ENCODE measurements at regions not wholly inside any gene's neighbourhood (a gene's known extent, or its start where the extent isn't known, plus 50 kb on each side); places are given as distances from the start of the nearest gene placed in this dataset.
"Not testable (repeated sequence)": the region's sequence is repeated elsewhere in the genome, so short reads cannot be mapped to it uniquely, and the experiment has no call there.

GRCh38 chr5:99694884-99695283, 766.1 kb upstream of the CHD1 start:
- no peak for DNase-seq

DNA sequence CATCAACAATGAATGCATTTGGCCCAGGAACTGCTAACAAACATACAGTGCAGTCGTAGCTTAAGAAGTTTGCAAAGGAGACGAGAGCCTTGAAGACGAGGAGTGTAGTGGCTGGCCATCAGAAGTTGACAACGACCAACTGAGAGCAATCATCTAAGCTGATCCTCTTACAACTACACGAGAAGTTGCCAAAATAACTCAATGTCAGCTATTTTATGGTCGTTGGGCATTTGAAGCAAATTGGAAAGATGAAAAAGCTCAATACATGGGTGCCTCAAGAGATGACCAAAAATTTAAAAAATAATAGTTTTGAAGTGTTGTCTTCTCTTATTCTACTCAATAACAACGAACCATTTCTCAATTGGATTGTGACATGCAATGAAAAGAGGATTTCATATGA, 757.7 kb upstream of the CHD1 start:
- DNase-seq = no peak

- DNase-seq = no peak
Measured at GRCh38 chr5:99675974-99676373, 747.2 kb upstream of the CHD1 start.

DNA sequence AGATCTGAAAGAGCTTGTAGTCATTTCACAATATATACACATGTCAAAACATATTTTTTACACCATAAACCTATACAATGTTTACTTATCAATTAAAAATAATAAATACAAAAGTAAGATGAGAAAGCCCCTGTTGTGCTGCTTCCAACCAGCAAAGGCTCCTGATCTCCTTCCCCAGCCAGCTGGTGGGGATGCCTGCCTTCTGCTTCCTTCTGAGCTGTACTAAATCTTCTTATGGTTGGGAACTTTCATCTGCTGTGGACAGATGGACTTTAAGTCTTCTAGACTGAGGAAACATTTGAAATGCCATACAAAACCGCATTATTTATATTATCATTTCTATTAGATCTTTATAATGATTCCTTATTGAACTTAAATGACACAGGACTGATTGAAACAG, 745.3 kb upstream of the CHD1 start:
- DNase-seq = no peak

DNA sequence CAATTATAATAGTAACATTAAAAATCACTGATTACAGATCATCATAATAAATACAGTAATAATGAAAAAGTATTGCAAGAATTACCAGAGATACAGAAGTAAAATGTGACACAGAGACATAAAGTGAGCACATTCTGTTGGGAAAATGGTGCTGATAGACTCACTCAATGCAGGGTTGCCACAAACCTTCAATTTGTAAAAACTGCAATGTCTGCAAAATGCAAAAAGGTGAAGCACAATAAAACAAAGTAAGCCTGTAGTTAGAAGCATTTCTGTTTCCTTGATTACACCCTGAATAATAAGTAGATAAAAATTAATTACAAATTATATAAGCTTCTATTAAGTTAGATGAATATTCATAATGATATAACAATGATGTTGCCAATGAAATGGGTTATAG, 736.2 kb upstream of the CHD1 start:
- no peak for DNase-seq

DNA sequence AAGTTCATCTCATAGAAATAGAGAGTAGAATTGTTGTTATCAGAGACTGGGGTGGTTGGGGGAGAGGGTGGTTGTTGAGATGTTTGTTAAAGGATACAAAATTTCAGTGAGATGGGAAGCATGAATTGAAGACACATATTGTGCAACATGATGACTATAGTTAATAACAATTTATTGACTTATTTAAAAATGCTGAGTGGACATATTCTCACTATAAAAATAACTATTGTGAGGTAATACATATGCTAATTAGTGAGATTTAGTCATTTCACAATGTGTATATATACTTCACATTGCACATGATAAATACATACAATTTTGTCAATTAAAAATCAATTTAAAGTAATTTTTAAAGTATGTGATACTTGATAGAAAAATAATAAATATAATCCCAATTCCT, 722.5 kb upstream of the CHD1 start:
- no peak for DNase-seq

- no peak for DNase-seq
Measured at GRCh38 chr5:99646011-99646647, 717.3 kb upstream of the CHD1 start.

GRCh38 chr5:99644822-99645221, 716.0 kb upstream of the CHD1 start:
- DNase-seq = no peak

DNA sequence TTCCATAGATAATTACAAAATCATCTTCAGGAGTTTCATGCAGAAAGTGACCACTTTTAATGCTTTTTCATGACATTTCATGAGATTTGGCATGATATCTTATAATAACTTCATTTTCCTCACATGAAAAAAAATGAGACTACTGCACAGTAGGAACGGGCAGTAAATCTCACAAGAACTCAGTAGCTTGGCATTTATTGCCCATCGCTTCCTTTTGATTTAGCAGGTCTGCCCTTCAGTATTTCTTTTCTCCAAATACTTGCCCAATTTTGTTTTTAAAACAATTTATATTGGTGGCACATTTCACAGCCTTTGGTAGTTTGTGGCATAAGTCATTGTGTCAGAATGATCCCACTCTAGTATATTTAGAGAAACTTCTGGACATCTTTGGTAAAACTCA, 711.8 kb upstream of the CHD1 start:
- no peak for DNase-seq

GRCh38 chr5:99639905-99640304, 711.1 kb upstream of the CHD1 start:
- no peak for DNase-seq

DNA sequence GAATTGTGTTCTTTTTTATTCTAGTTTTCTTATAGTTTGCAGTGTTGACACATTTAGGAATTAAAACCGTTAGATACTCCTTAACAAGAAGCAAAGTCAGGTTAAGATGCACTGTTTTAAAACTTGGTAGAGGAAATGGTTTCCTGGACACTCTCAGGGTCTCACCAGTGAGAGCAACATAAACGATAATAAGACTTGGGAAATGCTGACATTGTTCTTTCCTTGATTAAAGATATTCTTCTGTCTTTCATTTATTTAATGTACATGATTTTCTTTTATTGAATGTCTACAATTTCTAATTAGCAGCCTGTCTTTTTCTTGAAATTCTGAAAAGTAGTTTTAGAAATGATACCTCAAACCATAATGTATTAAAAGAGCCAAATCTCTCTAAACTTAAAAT, 707.9 kb upstream of the CHD1 start:
- no peak for DNase-seq

DNA sequence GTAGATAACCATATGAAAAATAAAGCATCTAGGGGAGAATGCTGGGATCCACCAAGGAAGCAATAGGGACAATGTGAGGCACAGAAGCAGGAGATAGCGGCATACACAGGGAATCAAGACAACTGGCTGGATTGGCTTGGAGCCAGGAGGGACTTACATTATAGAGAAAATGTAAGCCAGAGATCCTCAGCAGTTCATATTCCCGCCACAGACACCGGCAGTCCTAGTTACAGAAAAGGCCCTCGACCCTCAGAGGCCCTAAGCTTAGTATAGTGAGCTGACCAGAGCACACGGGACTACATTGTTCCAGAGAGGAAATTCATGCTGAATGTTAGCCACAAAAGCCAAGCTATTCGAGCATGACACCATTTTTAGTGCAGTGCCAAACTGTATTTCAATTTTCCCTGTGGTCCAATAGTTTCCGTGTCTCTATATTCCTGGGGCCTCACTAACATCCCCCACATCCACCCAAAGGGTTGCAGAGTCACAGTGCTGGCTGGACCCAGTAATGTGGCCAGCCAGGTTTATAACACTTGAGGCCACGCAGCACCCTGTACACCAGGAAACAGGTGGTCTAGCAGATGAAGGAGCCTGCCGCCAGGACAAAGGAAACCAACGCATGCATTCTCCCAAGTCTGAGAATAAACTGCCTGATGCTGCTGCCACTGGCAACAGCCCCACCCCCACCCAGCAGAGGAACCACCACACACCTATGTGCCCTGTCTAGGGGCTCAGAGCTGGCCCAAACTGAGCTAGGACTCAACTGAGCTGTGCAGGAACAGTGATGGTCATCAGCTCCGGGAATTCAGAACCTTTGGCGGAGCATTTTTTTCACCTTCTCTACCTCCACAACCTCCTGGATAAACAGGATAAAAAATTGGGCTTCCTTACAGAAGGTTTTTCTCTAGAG, 693.2 kb upstream of the CHD1 start:
- no peak for DNase-seq

GRCh38 chr5:99617335-99617734, 688.5 kb upstream of the CHD1 start:
- no peak for DNase-seq

DNA sequence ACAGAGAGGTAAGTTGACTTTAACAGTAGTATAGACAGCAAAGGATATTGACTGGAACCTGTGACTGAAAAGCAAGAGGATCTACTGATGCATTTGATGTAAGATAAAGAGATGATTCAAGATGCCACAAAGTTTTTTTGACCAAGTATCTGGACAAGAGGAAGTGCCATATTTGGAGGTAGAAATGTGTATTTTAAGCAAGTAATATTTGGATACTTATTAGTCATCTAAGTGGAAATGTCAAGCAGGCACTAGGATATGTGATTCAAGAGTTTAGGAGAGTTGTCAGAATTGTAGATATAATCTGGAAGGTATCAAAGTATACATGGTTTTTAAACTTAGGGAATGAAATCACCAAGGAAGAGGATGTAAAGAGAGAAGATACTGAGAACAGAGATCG, 686.1 kb upstream of the CHD1 start:
- no peak for DNase-seq

GRCh38 chr5:99607124-99607523, 678.3 kb upstream of the CHD1 start:
- DNase-seq = no peak

DNA sequence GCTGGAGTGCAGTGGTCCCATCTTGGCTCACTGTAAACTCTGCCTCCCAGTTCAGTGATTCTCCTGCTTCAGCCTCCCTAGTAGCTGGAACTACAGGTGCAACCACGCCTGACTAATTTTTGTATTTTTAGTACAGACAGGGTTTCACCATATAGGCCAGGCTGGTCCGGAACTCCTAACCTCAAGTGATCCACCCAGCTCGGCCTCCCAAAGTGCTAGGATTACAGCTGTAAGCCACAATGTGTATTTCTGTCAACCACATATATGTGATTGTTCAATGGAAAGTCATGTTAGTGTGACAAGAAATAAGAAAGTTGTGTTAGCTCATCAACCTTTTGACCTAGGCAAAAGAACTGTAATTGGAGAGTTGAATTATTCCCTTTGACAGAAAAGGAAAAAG, 677.1 kb upstream of the CHD1 start:
- no peak for DNase-seq

GRCh38 chr5:99600952-99601351, 672.1 kb upstream of the CHD1 start:
- no peak for DNase-seq

GRCh38 chr5:99590806-99591205, 662.0 kb upstream of the CHD1 start:
- no peak for DNase-seq

DNA sequence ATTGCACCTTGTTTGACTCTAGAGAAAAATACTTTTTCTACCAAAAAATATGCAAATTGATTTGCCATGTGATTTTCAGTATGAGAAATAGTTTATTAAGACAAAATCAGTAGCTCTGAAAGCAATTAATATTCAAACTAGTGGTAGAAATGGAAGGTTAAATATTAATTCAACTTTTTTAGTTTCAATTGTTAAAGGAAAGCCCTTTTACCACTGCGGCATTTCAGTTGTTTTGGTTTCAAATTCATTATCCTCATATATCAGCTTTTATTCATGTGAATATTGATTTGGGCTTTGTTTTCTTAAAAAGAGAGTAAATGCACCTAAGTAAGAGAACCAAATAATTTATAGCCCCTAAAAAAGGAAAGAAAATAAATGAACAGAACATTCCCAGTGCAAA, 660.6 kb upstream of the CHD1 start:
- DNase-seq = no peak

DNA sequence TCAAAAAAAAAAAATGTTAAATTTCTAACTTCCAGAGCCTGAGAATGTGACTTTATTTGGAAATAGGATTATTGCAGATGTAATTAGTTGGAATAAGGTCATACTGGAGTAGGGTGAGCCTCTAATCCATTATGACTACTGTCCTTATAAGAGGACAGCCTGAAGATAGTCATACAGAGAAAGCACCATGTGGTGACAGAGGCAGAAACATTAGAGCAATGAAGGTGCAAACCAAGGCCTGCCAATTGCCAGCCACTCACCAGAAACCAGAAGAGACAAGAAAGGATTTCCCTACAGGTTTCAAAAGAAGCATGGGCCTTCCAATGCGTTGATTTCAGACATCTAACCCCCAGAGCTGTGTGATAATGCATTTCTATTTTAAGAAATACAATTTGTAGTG, 659.2 kb upstream of the CHD1 start:
- DNase-seq = no peak

DNA sequence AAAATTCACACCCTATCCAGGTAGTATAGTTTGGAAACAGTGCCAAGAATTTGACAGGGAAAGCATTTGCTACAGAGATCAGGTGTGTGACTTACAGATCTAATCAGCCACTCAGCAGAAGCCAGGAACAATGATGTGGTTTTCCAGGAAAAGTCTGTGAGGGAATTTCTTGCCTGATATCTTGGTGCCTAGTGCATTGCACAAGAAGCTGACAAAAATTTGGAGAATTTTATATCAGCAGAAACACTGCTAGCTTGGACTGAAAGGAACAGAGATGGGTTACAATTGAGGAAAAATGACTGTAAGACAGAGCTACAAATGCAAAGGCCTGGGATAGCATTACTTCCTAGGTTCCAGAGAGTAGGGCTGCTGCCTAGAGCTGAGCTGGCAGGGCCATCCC, 658.1 kb upstream of the CHD1 start:
- DNase-seq = no peak

DNA sequence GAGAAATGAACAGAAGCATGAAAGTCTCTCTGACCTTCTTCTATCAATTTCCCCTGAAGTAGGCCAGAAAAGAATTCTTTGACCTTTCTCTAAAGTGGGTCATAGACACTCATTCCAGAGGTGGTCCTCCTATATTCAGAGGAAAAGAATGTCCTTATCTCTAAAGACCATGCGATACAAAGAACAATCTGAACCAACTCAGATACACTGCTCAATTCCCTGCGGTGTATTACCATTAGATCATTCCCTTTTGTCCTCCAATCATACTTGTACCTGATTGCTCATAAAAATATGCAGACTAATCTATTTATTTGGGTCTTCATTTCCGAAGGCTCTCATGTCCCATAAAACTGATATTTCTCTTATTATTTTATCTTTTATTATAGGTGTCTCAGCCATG, 652.4 kb upstream of the CHD1 start:
- DNase-seq = not testable (repeated sequence)

DNA sequence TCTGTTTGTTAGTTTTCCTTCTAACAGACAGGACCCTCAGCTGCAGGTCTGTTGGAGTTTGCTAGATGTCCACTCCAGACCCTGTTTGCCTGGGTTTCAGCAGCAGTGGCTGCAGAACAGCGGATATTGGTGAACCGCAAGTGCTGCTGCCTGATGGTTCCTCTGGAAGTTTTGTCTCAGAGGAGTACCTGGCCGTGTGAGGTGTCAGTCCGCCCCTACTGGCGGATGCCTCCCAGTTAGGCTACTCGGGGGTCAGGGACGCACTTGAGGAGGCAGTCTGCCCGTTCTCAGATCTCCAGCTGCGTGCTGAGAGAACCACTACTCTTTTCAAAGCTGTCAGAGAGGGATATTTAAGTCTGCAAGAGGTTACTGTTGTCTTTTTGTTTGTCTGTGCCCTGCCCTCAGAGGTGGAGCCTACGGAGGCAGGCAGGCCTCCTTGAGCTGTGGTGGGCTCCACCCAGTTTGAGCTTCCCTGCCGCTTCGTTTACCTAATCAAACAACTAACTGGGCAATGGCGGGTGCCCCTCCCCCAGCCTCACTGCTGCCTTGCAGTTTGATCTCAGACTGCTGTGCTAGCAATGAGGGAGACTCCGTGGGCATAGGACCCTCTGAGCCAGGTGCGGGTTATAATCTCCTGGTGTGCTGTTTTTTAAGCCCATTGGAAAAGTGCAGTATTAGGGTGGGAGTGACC, 634.3 kb upstream of the CHD1 start:
- not testable (repeated sequence) for DNase-seq

DNA sequence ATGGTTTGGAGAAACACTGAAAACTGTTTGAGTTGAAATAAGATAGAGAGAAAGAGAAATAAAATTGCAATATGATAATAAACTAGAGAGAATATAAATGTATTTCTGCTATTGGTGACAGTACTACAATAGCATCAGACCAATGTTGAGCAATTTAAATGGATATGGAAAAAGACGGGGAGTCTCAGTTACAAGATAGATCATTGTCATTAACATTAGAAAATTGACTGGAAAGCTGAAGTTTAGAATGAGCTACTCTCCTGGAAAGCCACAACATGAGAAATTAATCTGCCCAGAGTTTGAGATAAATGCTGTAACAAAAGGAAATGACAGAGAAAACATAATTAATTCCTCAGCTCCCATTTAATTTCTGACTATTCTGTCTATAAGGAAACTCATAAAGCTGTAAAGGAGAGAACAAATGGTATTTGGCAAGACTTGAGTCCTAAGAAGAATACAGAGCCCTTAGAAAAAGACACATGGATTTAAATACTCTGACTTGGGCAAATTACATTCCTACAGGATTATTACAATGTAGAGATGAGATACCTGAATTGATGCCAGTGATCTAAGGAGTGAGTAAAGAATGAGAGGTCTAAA, 624.5 kb upstream of the CHD1 start:
- no peak for DNase-seq
